ENCODE measurements at regions not wholly inside any gene's neighbourhood (a gene's known extent, or its start where the extent isn't known, plus 50 kb on each side); places are given as distances from the start of the nearest gene placed in this dataset.

DNA sequence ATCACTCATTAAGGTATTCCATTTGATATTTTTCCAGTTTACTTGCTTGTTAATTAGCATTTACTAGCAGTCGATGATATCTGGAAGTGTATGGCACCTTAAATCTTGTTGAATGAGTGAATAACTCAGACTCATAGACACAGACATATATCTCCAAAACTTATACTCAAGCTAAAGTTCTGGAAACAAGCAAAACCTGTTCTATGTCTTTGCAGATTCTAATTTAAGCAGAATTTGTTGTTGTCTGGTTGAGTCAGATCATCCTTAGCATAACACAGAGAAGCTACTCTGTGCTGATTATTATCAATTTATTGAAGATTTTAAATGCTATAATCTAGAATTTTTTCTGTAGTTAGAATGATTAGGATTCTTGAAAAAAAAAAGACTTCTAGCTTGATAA, 296.2 kb downstream of the MDFIC start:
- Histone ChIP-seq H3K4me3 (ENCODE audit: low read depth, low read length, poor library complexity, severe bottlenecking) (no peak overlapping the region), H3K9me3 (ENCODE audit: low read depth, low read length, poor library complexity, severe bottlenecking) (no peaks in the 10 kb centered on the region), H3K4me1 (ENCODE audit: insufficient read depth, low read length, poor library complexity, severe bottlenecking) (peaks cover 12% of the 10 kb centered on the region), H3K36me3 (ENCODE audit: insufficient read depth, low read length, poor library complexity, severe bottlenecking) (no peaks in the 10 kb centered on the region), H3K27me3 (replicated peaks; ENCODE audit: insufficient read depth, low read depth, low read length, poor library complexity) (no peaks in the 10 kb centered on the region), H3K27ac (ENCODE audit: low read depth, low read length, poor library complexity, severe bottlenecking) (no peak overlapping the region)
- ChIA-PET POLR2A (ENCODE audit: low non-redundant PET) (no interaction called here), CTCF (interaction anchor here (1.4 kb wide), 1 partner anchor 353 kb away, joined by 4 read pairs; no protein-coding TSS in a partner anchor)
- intact Hi-C loops (cut with micrococcal nuclease; ENCODE audit: unreplicated experiment): loop anchor here (10.0 kb wide), 1 partner anchor 353 kb away; no protein-coding TSS in a partner anchor
- TF ChIP-seq EZH2 (IDR thresholded peaks at IDR 0.05; ENCODE audit: borderline replicate concordance, low read depth, low read length, poor library complexity, severe bottlenecking): no peak
- TF ChIP-seq, protein P1, sequence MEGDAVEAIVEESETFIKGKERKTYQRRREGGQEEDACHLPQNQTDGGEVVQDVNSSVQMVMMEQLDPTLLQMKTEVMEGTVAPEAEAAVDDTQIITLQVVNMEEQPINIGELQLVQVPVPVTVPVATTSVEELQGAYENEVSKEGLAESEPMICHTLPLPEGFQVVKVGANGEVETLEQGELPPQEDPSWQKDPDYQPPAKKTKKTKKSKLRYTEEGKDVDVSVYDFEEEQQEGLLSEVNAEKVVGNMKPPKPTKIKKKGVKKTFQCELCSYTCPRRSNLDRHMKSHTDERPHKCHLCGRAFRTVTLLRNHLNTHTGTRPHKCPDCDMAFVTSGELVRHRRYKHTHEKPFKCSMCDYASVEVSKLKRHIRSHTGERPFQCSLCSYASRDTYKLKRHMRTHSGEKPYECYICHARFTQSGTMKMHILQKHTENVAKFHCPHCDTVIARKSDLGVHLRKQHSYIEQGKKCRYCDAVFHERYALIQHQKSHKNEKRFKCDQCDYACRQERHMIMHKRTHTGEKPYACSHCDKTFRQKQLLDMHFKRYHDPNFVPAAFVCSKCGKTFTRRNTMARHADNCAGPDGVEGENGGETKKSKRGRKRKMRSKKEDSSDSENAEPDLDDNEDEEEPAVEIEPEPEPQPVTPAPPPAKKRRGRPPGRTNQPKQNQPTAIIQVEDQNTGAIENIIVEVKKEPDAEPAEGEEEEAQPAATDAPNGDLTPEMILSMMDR (conservative IDR thresholded peaks at IDR 0.05; ENCODE audit: low read depth, low read length): no peak
- no peak for DNase-seq (ENCODE audit: low spot score)
- BruUV-seq (replicated peaks): no TSS peak

DNA sequence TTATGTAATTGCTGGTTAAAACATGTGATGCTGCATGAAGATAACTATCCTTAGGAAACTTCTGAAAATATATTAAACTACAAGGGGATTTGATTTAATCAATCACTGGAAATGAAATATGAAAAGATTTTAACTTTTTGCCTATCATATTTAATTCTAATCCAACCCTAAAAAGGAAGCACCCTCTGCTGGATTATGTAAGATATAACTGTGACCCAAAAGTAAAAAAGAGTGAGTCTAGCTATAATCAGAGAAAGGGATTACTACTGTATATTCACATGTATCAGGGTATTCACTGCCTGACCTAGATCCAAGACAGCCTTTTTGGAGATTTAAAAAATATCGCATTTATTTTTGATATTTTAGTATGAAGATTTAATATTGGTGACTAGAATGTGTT, 295.5 kb downstream of the MDFIC start:
- TF ChIP-seq, protein P1 (conservative IDR thresholded peaks at IDR 0.05; ENCODE audit: low read depth, low read length): peak; percentile 49; the same call in 1 of the 2 replicates
- TF ChIP-seq EZH2 (IDR thresholded peaks at IDR 0.05; ENCODE audit: borderline replicate concordance, low read depth, low read length, poor library complexity, severe bottlenecking): no peak
- Histone ChIP-seq H3K9me3 (ENCODE audit: low read depth, low read length, poor library complexity, severe bottlenecking) (no peaks in the 10 kb centered on the region), H3K4me3 (ENCODE audit: low read depth, low read length, poor library complexity, severe bottlenecking) (no peak overlapping the region), H3K27me3 (replicated peaks; ENCODE audit: insufficient read depth, low read depth, low read length, poor library complexity) (no peaks in the 10 kb centered on the region), H3K4me1 (ENCODE audit: insufficient read depth, low read length, poor library complexity, severe bottlenecking) (peaks cover 12% of the 10 kb centered on the region), H3K27ac (ENCODE audit: low read depth, low read length, poor library complexity, severe bottlenecking) (no peak overlapping the region), H3K36me3 (ENCODE audit: insufficient read depth, low read length, poor library complexity, severe bottlenecking) (no peaks in the 10 kb centered on the region)
- DNase-seq (ENCODE audit: low spot score): peak; percentile 31
- intact Hi-C loops (cut with micrococcal nuclease; ENCODE audit: unreplicated experiment): loop anchor here (10.0 kb wide), 1 partner anchor 353 kb away; no protein-coding TSS in a partner anchor
- CTCF ChIA-PET: interaction anchor here (1.4 kb wide), 1 partner anchor 352 kb away, joined by 4 read pairs; no protein-coding TSS in a partner anchor
- no TSS peak for BruUV-seq (replicated peaks)
- POLR2A ChIA-PET (ENCODE audit: low non-redundant PET): no interaction called here

DNA sequence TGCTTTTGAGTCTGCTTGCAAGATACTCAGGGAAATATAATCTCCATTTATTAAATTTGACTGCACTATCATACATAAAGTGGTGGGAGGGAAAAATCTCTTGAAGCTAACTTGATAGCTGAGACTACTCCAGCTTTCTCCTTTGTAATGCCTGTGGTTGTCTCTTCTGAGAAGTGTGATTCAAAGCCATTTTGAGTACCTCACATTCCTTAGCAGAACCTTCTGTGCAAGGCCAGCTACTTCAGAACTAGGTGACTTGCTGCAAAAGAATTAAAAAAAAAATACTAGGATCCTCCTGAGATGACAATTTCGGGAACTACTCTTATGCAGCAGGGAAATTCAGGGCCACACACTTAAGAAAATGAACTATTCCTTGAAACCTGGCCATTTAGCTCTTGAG, 294.8 kb downstream of the MDFIC start:
- DNase-seq (ENCODE audit: low spot score): no peak
- BruUV-seq (replicated peaks): no TSS peak
- TF ChIP-seq, protein P1 (conservative IDR thresholded peaks at IDR 0.05; ENCODE audit: low read depth, low read length): no peak
- no peak for TF ChIP-seq EZH2 (IDR thresholded peaks at IDR 0.05; ENCODE audit: borderline replicate concordance, low read depth, low read length, poor library complexity, severe bottlenecking)
- no peaks in the 10 kb centered on the region for H3K9me3 ChIP-seq (ENCODE audit: low read depth, low read length, poor library complexity, severe bottlenecking)
- ChIA-PET POLR2A (ENCODE audit: low non-redundant PET) (no interaction called here), CTCF (interaction anchor here (1.4 kb wide), 1 partner anchor 351 kb away, joined by 4 read pairs; no protein-coding TSS in a partner anchor)
- H3K4me1 ChIP-seq (ENCODE audit: insufficient read depth, low read length, poor library complexity, severe bottlenecking): peaks cover 9% of the 10 kb centered on the region
- H3K4me3 ChIP-seq (ENCODE audit: low read depth, low read length, poor library complexity, severe bottlenecking): no peak overlapping the region
- no peaks in the 10 kb centered on the region for H3K36me3 ChIP-seq (ENCODE audit: insufficient read depth, low read length, poor library complexity, severe bottlenecking)
- intact Hi-C loops (cut with micrococcal nuclease; ENCODE audit: unreplicated experiment): loop anchor here (10.0 kb wide), 1 partner anchor 352 kb away; no protein-coding TSS in a partner anchor
- H3K27me3 ChIP-seq (replicated peaks; ENCODE audit: insufficient read depth, low read depth, low read length, poor library complexity): no peaks in the 10 kb centered on the region
- H3K27ac ChIP-seq (ENCODE audit: low read depth, low read length, poor library complexity, severe bottlenecking): no peak overlapping the region

Data from A673 (cell line).